Natural killer cell (primary cell): ENCODE measurements at regions not wholly inside any gene's neighbourhood (a gene's known extent, or its start where the extent isn't known, plus 50 kb on each side); places are given as distances from the start of the nearest gene placed in this dataset.

Experiments used
- ATAC-seq, 3 donors: fragments of 150-1000 bp in 2 of 3; fragments of 200-7000 bp in 1 of 3; cut with Tn5 transposase; 1 replicate in 1 of 3; 2 replicates in 2 of 3; pipeline ENCODE4 v1.10.0; 2021; ENCODE audit warnings: mild to moderate bottlenecking in 2 of 3, moderate library complexity in 2 of 3
- DNase-seq, 2 donors: peaks; one replicate each; pipeline versions ENCODE4 v3.0.0 to v3.0.0-alpha.2; 2013 to 2021; ENCODE audit warnings: mixed read lengths in 1 of 2
- H3K27ac ChIP-seq: one replicate; pipeline ENCODE4 v1.5.1; 2013; ENCODE audit warnings: mild to moderate bottlenecking, low read length
- H3K27me3 ChIP-seq: one replicate; pipeline ENCODE4 v1.6.1; 2013; ENCODE audit warnings: low read length; ENCODE audit not compliant: control insufficient read depth, insufficient read depth
- H3K36me3 ChIP-seq: one replicate; pipeline ENCODE4 v1.6.1; 2013; ENCODE audit warnings: low read length; ENCODE audit not compliant: control insufficient read depth, insufficient read depth
- H3K4me1 ChIP-seq: one replicate; pipeline ENCODE4 v1.6.1; 2013; ENCODE audit warnings: low read length; ENCODE audit not compliant: control insufficient read depth, insufficient read depth
- H3K4me3 ChIP-seq: one replicate; pipeline ENCODE4 v1.5.1; 2013; ENCODE audit warnings: low read length
- H3K9me3 ChIP-seq: one replicate; pipeline ENCODE4 v1.6.1; 2013; ENCODE audit warnings: low read length; ENCODE audit not compliant: control insufficient read depth, insufficient read depth
- H3K27ac Mint-ChIP-seq, 2 donors: one replicate each; pipeline ENCODE4 v1.8.0; 2022; ENCODE audit warnings: mild to moderate bottlenecking in 2 of 2, mixed read lengths in 2 of 2, moderate library complexity in 1 of 2
- H3K27me3 Mint-ChIP-seq, 2 donors: one replicate each; pipeline ENCODE4 v1.8.0; 2022; ENCODE audit warnings: low read depth in 2 of 2, mixed read lengths in 2 of 2
- H3K36me3 Mint-ChIP-seq: one replicate; pipeline ENCODE4 v1.8.0; 2022; ENCODE audit warnings: mixed read lengths
- H3K4me1 Mint-ChIP-seq, 2 donors: one replicate each; pipeline ENCODE4 v1.8.0; 2022; ENCODE audit warnings: mixed read lengths in 2 of 2
- H3K4me3 Mint-ChIP-seq: one replicate; pipeline ENCODE4 v1.8.0; 2022; ENCODE audit warnings: mild to moderate bottlenecking, moderate library complexity, mixed read lengths
- H3K9me3 Mint-ChIP-seq, 2 donors: one replicate each; pipeline ENCODE4 v1.8.0; 2022; ENCODE audit warnings: mixed read lengths in 2 of 2
- WGBS: methylation state at CpG from one replicate; pipeline ENCODE4 v1.1.7; 2013; ENCODE audit warnings: missing lambda C conversion rate; ENCODE audit not compliant: insufficient coverage; 5-methylcytosine and 5-hydroxymethylcytosine counted together
- intact Hi-C: fragments of 100-400 bp; cut with micrococcal nuclease; formaldehyde crosslinking; loops from one replicate; pipeline ENCODE4 v1.14.2; 2022
- TF ChIP-seq, protein P1 (sequence below): fragments of 200-600 bp; IDR thresholded peaks from one replicate; pipeline ENCODE4 v1.8.0; 2022; ENCODE audit warnings: antibody characterized with exemption

DNA sequence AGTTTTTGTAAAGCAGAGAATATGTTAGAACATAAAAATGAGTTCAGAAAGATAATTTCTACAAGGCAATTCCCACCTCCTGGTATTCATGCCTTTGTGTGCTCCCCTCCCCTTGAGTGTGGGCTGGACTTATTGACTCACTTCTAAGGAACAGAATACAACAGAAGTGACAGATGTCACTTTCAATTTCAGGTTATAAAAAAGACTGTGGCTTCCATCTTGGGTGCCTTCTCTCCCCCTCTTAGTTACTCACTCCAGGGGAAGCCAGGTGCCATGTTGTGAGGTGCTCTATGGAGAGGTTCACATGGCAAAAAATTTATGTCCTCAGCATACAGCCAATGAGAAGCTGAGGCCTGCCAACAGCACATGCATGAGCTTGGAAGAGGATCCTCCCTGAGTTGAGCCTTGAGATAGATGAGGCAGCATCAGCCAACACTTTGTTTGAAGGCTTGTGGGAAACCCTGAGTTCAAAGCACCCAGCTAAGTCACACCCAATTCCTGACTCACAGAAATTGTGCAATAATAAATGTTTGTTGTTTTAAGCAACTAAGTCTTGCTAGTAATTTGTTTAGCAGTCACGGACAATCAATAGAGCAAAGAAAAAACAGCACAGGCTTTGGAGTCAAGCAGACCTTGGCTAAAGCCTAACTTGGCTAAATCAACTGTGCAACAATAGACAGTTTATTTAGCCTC, 73.5 kb upstream of the NGF start:
- Histone ChIP-seq H3K9me3 (no peaks in the 10 kb centered on the region), H3K27ac (no peak overlapping the region), H3K36me3 (no peaks in the 10 kb centered on the region), H3K4me3 (no peak overlapping the region), H3K4me1 (no peaks in the 10 kb centered on the region), H3K27me3 (no peaks in the 10 kb centered on the region)
- H3K27me3 Mint-ChIP-seq = peaks cover 12 to 13% of the 10 kb centered on the region in 2 donors
- H3K9me3 Mint-ChIP-seq = peaks cover 0 to 2% of the 10 kb centered on the region in 2 donors
- no peaks in the 10 kb centered on the region for H3K36me3 Mint-ChIP-seq
- H3K4me3 Mint-ChIP-seq = no peak overlapping the region
- ATAC-seq (no peak), DNase-seq (no peak)
- WGBS = 100% methylated on average over 1 of the region's 1 CpG
- TF ChIP-seq, protein P1, sequence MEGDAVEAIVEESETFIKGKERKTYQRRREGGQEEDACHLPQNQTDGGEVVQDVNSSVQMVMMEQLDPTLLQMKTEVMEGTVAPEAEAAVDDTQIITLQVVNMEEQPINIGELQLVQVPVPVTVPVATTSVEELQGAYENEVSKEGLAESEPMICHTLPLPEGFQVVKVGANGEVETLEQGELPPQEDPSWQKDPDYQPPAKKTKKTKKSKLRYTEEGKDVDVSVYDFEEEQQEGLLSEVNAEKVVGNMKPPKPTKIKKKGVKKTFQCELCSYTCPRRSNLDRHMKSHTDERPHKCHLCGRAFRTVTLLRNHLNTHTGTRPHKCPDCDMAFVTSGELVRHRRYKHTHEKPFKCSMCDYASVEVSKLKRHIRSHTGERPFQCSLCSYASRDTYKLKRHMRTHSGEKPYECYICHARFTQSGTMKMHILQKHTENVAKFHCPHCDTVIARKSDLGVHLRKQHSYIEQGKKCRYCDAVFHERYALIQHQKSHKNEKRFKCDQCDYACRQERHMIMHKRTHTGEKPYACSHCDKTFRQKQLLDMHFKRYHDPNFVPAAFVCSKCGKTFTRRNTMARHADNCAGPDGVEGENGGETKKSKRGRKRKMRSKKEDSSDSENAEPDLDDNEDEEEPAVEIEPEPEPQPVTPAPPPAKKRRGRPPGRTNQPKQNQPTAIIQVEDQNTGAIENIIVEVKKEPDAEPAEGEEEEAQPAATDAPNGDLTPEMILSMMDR = no peak
- no peak overlapping the region for H3K27ac Mint-ChIP-seq
- intact Hi-C loops = no loop called here
- no peaks in the 10 kb centered on the region for H3K4me1 Mint-ChIP-seq

DNA sequence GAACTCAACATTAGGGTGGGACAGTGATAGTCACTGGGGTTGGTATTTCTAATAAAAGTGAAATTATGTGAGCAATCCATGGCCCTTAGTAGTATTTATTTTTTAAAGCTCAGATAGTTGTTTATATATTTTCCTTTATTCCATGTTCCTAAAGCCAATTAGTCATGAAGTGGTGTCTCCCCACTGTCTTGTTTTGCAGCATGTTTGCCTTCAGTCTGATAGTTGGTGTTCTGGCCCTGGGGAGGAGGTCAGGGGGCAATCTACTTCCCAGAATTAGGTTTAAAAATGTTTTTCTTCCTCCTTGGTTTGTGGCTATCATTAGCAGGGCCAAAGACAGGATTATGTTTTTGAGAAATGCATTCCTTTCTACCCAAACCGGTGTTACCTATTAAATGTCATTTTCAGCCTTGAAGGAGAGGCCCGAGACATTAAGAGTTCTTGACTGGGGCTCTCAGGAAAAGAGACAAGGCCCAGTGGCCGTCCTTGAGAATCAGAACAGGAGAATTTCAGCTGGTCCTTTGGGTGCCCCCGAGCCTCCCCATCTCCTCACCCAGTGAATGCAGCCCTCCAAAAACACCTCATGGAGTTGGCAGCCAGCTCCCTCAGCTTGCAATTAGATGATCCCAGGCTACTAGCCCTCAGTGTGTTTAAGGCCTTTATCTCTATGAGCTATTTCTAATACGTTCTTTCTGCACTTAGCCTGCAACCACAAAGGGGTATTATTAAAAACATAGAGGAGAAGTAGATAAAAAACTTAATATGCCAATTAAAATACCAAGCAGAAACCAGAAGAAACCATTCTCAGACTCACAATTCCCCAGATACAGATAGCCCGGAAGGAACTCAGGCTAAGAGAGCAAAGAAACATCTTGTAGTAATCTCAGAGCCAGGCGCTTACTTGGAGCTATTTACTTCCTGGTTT, 71.3 kb upstream of the NGF start:
- TF ChIP-seq, protein P1 = no peak
- H3K27ac Mint-ChIP-seq = no peak overlapping the region

DNA sequence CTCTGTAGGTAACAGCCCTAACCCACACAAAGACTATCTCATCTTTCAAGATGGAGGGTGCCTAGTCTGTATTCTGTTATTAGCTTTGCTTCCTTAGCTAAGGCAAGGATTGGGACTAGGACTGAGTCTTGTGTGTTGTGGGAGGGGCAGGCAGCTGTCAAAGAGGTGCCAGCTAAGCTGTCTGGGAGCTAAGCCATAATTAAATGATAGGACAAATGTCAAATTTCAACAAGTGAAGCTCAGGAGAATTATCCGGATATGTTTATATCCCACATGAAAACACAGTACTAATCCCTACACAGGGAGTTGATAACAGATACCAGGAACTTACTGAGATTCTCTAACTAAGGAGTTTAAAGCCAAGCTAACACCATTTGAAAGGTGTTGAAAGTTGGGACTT, 70.5 kb upstream of the NGF start:
- no peak overlapping the region for H3K4me3 Mint-ChIP-seq
- no peaks in the 10 kb centered on the region for H3K4me1 ChIP-seq
- no peaks in the 10 kb centered on the region for H3K36me3 ChIP-seq
- H3K27me3 ChIP-seq = no peaks in the 10 kb centered on the region
- no peaks in the 10 kb centered on the region for H3K9me3 ChIP-seq
- no peak overlapping the region for H3K27ac ChIP-seq
- H3K4me1 Mint-ChIP-seq = no peaks in the 10 kb centered on the region
- peaks cover 0 to 2% of the 10 kb centered on the region in 2 donors for H3K9me3 Mint-ChIP-seq
- no peaks in the 10 kb centered on the region for H3K36me3 Mint-ChIP-seq
- peaks cover 15% of the 10 kb centered on the region in 2 donors for H3K27me3 Mint-ChIP-seq
- no peak for ATAC-seq
- TF ChIP-seq, protein P1 = no peak
- DNase-seq = no peak
- WGBS = no CpG with 5 or more reads among the region's 1 CpG
- no peak overlapping the region for H3K27ac Mint-ChIP-seq
- no peak overlapping the region for H3K4me3 ChIP-seq
- intact Hi-C loops = no loop called here

More for the DNA sequence above, 71.3 kb upstream of the NGF start:
- peaks cover 0 to 2% of the 10 kb centered on the region in 2 donors for H3K9me3 Mint-ChIP-seq
- ATAC-seq (no peak), DNase-seq (no peak)
- H3K27me3 ChIP-seq = no peaks in the 10 kb centered on the region
- H3K27ac ChIP-seq = no peak overlapping the region
- H3K4me3 ChIP-seq = no peak overlapping the region
- no peaks in the 10 kb centered on the region for H3K36me3 Mint-ChIP-seq
- no peaks in the 10 kb centered on the region for H3K4me1 ChIP-seq
- no peaks in the 10 kb centered on the region for H3K36me3 ChIP-seq
- intact Hi-C loops = no loop called here
- no peaks in the 10 kb centered on the region for H3K4me1 Mint-ChIP-seq
- no peak overlapping the region for H3K4me3 Mint-ChIP-seq
- WGBS = 88% methylated on average over 6 of the region's 7 CpGs
- H3K27me3 Mint-ChIP-seq = peaks cover 15% of the 10 kb centered on the region in 2 donors
- no peaks in the 10 kb centered on the region for H3K9me3 ChIP-seq
